ENCODE measurements at regions not wholly inside any gene's neighbourhood (a gene's known extent, or its start where the extent isn't known, plus 50 kb on each side); places are given as distances from the start of the nearest gene placed in this dataset.

GRCh38 chr2:104041351-104041750 lies 812.6 kb upstream of the POU3F3 start:
- Histone ChIP-seq H3K27ac (no peak overlapping the region), H3K9ac (no peak overlapping the region), H3K36me3 (ENCODE audit: insufficient read depth) (no peaks in the 10 kb centered on the region), H3K4me2 (no peak overlapping the region), H3K79me2 (ENCODE audit: insufficient read depth, low read depth) (no peaks in the 10 kb centered on the region), H2AFZ (ENCODE audit: low read depth) (no peak overlapping the region), H3K4me3 (IDR thresholded peaks at IDR 0.05; ENCODE audit: insufficient read depth, low read depth, low read length) (no peak overlapping the region), H3K4me1 (ENCODE audit: low read depth, poor library complexity, severe bottlenecking) (peaks cover 30% of the 10 kb centered on the region), H3K27me3 (ENCODE audit: insufficient read depth, low read depth) (no peaks in the 10 kb centered on the region), H4K20me1 (ENCODE audit: insufficient read depth) (no peaks in the 10 kb centered on the region)
- TF ChIP-seq CTCF (conservative IDR thresholded peaks at IDR 0.05; ENCODE audit: low read depth, low read length), result no peak

- H3K4me2 ChIP-seq, result peak overlapping the region; percentile 24
Observed at GRCh38 chr2:104043864-104044263, 810.1 kb upstream of the POU3F3 start.

GRCh38 chr2:104045071-104045470 lies 808.8 kb upstream of the POU3F3 start:
- Histone ChIP-seq H3K79me2 (ENCODE audit: insufficient read depth, low read depth) (no peaks in the 10 kb centered on the region), H4K20me1 (ENCODE audit: insufficient read depth) (no peaks in the 10 kb centered on the region), H3K4me2 (0 out of 2 replicates have a peak overlapping the region, but pooled peaks have one; percentile 24), H3K27ac (no peak overlapping the region), H3K4me1 (ENCODE audit: low read depth, poor library complexity, severe bottlenecking) (peaks cover 49% of the 10 kb centered on the region), H3K27me3 (ENCODE audit: insufficient read depth, low read depth) (no peaks in the 10 kb centered on the region), H2AFZ (ENCODE audit: low read depth) (no peak overlapping the region), H3K9ac (no peak overlapping the region), H3K36me3 (ENCODE audit: insufficient read depth) (no peaks in the 10 kb centered on the region), H3K4me3 (IDR thresholded peaks at IDR 0.05; ENCODE audit: insufficient read depth, low read depth, low read length) (no peak overlapping the region)
- no peak for TF ChIP-seq CTCF (conservative IDR thresholded peaks at IDR 0.05; ENCODE audit: low read depth, low read length)

More at GRCh38 chr2:104043864-104044263, 810.1 kb upstream of the POU3F3 start:
- Histone ChIP-seq H3K79me2 (ENCODE audit: insufficient read depth, low read depth) (no peaks in the 10 kb centered on the region), H3K27me3 (ENCODE audit: insufficient read depth, low read depth) (no peaks in the 10 kb centered on the region), H3K36me3 (ENCODE audit: insufficient read depth) (no peaks in the 10 kb centered on the region), H3K4me1 (ENCODE audit: low read depth, poor library complexity, severe bottlenecking) (peaks cover 49% of the 10 kb centered on the region), H3K27ac (peak overlapping the region; percentile 53), H2AFZ (ENCODE audit: low read depth) (peak overlapping the region; percentile 61; the same call in 1 of the 2 replicates), H4K20me1 (ENCODE audit: insufficient read depth) (no peaks in the 10 kb centered on the region), H3K9ac (peak overlapping the region; percentile 13; the same call in 1 of the 2 replicates), H3K4me3 (IDR thresholded peaks at IDR 0.05; ENCODE audit: insufficient read depth, low read depth, low read length) (no peak overlapping the region)
- TF ChIP-seq CTCF (conservative IDR thresholded peaks at IDR 0.05; ENCODE audit: low read depth, low read length), result no peak

GRCh38 chr2:104046466-104046865 lies 807.4 kb upstream of the POU3F3 start:
- H3K27me3 ChIP-seq (ENCODE audit: insufficient read depth, low read depth), result no peaks in the 10 kb centered on the region
- H3K4me1 ChIP-seq (ENCODE audit: low read depth, poor library complexity, severe bottlenecking), result peaks cover 49% of the 10 kb centered on the region
- H4K20me1 ChIP-seq (ENCODE audit: insufficient read depth), result no peaks in the 10 kb centered on the region
- H3K9ac ChIP-seq, result no peak overlapping the region; the same call in 1 of the 2 replicates
- H2AFZ ChIP-seq (ENCODE audit: low read depth), result peak overlapping the region; percentile 38; the same call in 1 of the 2 replicates
- H3K4me2 ChIP-seq, result peak overlapping the region; percentile 67
- peak overlapping the region; percentile 54 for H3K4me3 ChIP-seq (IDR thresholded peaks at IDR 0.05; ENCODE audit: insufficient read depth, low read depth, low read length)
- no peak for TF ChIP-seq CTCF (conservative IDR thresholded peaks at IDR 0.05; ENCODE audit: low read depth, low read length)
- H3K36me3 ChIP-seq (ENCODE audit: insufficient read depth), result no peaks in the 10 kb centered on the region
- no peaks in the 10 kb centered on the region for H3K79me2 ChIP-seq (ENCODE audit: insufficient read depth, low read depth)
- peak overlapping the region; percentile 41; the same call in 1 of the 2 replicates for H3K27ac ChIP-seq
